ENCODE measurements at regions not wholly inside any gene's neighbourhood (a gene's known extent, or its start where the extent isn't known, plus 50 kb on each side); places are given as distances from the start of the nearest gene placed in this dataset.

DNA sequence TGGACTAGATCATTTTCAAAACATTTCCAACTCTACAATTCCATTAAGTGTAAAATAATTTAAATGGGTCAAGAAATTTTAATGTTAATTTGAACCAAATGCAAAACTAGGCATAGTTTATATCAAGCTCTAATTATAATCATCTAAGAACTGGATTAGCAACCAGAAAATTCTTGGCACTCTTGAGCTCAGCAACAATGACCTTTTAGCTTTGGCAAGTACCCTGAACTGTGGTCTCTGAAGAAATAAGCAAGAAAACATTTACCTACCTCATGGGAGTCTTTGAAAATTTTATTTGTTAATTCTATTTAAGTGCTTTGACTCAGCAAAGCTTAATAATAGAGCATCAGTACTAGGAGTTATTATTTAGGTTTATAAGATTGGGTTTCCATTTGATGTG lies 313.2 kb downstream of the SATB2 start (continued):
- TF ChIP-seq CHD7 (IDR thresholded peaks at IDR 0.05; ENCODE audit: low read depth, low read length) (no peak), NUFIP1 (IDR thresholded peaks at IDR 0.05; ENCODE audit: partially characterized antibody) (no peak), ZNF12 (CRISPR knock-in tag; IDR thresholded peaks at IDR 0.05) (no peak), GABPB2 (CRISPR knock-in tag; conservative IDR thresholded peaks at IDR 0.05) (no peak), ZNF263 (CRISPR knock-in tag; IDR thresholded peaks at IDR 0.05; ENCODE audit: borderline replicate concordance) (no peak)
- TF ChIP-seq, protein P1, sequence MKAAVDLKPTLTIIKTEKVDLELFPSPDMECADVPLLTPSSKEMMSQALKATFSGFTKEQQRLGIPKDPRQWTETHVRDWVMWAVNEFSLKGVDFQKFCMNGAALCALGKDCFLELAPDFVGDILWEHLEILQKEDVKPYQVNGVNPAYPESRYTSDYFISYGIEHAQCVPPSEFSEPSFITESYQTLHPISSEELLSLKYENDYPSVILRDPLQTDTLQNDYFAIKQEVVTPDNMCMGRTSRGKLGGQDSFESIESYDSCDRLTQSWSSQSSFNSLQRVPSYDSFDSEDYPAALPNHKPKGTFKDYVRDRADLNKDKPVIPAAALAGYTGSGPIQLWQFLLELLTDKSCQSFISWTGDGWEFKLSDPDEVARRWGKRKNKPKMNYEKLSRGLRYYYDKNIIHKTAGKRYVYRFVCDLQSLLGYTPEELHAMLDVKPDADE (conservative IDR thresholded peaks at IDR 0.05; ENCODE audit: control insufficient read depth, low read depth, low read length) = no peak
- TF ChIP-seq, protein P2, sequence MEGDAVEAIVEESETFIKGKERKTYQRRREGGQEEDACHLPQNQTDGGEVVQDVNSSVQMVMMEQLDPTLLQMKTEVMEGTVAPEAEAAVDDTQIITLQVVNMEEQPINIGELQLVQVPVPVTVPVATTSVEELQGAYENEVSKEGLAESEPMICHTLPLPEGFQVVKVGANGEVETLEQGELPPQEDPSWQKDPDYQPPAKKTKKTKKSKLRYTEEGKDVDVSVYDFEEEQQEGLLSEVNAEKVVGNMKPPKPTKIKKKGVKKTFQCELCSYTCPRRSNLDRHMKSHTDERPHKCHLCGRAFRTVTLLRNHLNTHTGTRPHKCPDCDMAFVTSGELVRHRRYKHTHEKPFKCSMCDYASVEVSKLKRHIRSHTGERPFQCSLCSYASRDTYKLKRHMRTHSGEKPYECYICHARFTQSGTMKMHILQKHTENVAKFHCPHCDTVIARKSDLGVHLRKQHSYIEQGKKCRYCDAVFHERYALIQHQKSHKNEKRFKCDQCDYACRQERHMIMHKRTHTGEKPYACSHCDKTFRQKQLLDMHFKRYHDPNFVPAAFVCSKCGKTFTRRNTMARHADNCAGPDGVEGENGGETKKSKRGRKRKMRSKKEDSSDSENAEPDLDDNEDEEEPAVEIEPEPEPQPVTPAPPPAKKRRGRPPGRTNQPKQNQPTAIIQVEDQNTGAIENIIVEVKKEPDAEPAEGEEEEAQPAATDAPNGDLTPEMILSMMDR (IDR thresholded peaks at IDR 0.05 in 2 of 3, conservative IDR thresholded peaks at IDR 0.05 in 1 of 3; ENCODE audit: insufficient read depth in 2 of 3, low read depth in 1 of 3, low read length in 3 of 3) = no peak
